Liver (tissue), 7 donors: ENCODE measurements at regions not wholly inside any gene's neighbourhood (a gene's known extent, or its start where the extent isn't known, plus 50 kb on each side); places are given as distances from the start of the nearest gene placed in this dataset.

Experiments used
- DNase-seq: peaks from one replicate; pipeline ENCODE4 v3.0.0-alpha.2; 2017; ENCODE audit warnings: low spot score
- H3K27ac ChIP-seq, 2 donors: one replicate each; pipeline ENCODE4 v1.7.0; 2013; ENCODE audit warnings: inconsistent platforms in 2 of 2, low read length in 2 of 2, control low read depth in 1 of 2, low read depth in 1 of 2, mild to moderate bottlenecking in 1 of 2
- H3K27me3 ChIP-seq, 4 donors: one replicate each; pipeline versions ENCODE4 v1.6.1 to v1.7.0; 2013; ENCODE audit warnings: low read length in 3 of 4, inconsistent platforms in 1 of 4, mild to moderate bottlenecking in 1 of 4, moderate library complexity in 1 of 4; ENCODE audit not compliant: control insufficient read depth in 4 of 4, insufficient read depth in 4 of 4
- H3K36me3 ChIP-seq, 4 donors: one replicate each; pipeline versions ENCODE4 v1.6.1 to v1.7.0; 2013; ENCODE audit warnings: low read length in 3 of 4, mild to moderate bottlenecking in 3 of 4, low read depth in 1 of 4, moderate library complexity in 1 of 4; ENCODE audit not compliant: control insufficient read depth in 4 of 4, insufficient read depth in 3 of 4
- H3K4me1 ChIP-seq, 4 donors: one replicate each; pipeline versions ENCODE4 v1.6.1 to v1.7.0; 2013; ENCODE audit warnings: low read length in 3 of 4, mild to moderate bottlenecking in 3 of 4, moderate library complexity in 1 of 4; ENCODE audit not compliant: control insufficient read depth in 4 of 4, insufficient read depth in 4 of 4
- H3K4me3 ChIP-seq, 3 donors: one replicate each; pipeline versions ENCODE4 v1.6.1 to v1.7.0; 2013; ENCODE audit warnings: low read length in 3 of 3, control low read depth in 1 of 3, low read depth in 1 of 3, mild to moderate bottlenecking in 1 of 3
- H3K9ac ChIP-seq, 2 donors: one replicate each; pipeline ENCODE4 v1.7.0; 2013; ENCODE audit warnings: low read length in 2 of 2, mild to moderate bottlenecking in 2 of 2, moderate library complexity in 2 of 2, control low read depth in 1 of 2, low read depth in 1 of 2
- H3K9me3 ChIP-seq, 4 donors: one replicate each; pipeline versions ENCODE4 v1.6.1 to v1.7.0; 2013; ENCODE audit warnings: low read length in 3 of 4; ENCODE audit not compliant: control insufficient read depth in 4 of 4
- EGR1 ChIP-seq, 2 donors: IDR thresholded peaks; 2 replicates each; pipeline ENCODE4 v1.6.1; 2016 to 2018; ENCODE audit warnings: antibody characterized with exemption in 2 of 2, low read depth in 2 of 2
- GABPA ChIP-seq, 2 donors: IDR thresholded peaks in 1 of 2; conservative IDR thresholded peaks in 1 of 2; 2 replicates each; pipeline ENCODE4 v1.6.1; 2016; ENCODE audit warnings: antibody characterized with exemption in 2 of 2, mild to moderate bottlenecking in 1 of 2, moderate library complexity in 1 of 2
- HNF4A ChIP-seq, 2 donors: conservative IDR thresholded peaks; 2 replicates each; pipeline ENCODE4 v1.6.1; 2016; ENCODE audit warnings: antibody characterized with exemption in 2 of 2, mild to moderate bottlenecking in 2 of 2
- HNF4G ChIP-seq: IDR thresholded peaks from 2 replicates; pipeline ENCODE4 v1.6.1; 2016; ENCODE audit warnings: antibody characterized with exemption
- JUND ChIP-seq, 2 donors: IDR thresholded peaks; 2 replicates each; pipeline ENCODE4 v1.6.1; 2016; ENCODE audit warnings: antibody characterized with exemption in 2 of 2
- NR2F2 ChIP-seq: IDR thresholded peaks from 2 replicates; pipeline ENCODE4 v1.6.1; 2016; ENCODE audit warnings: antibody characterized with exemption
- RAD21 ChIP-seq, 2 donors: IDR thresholded peaks; 2 replicates each; pipeline ENCODE4 v1.6.1; 2016; ENCODE audit warnings: antibody characterized with exemption in 2 of 2, mild to moderate bottlenecking in 2 of 2
- RXRA ChIP-seq, 2 donors: IDR thresholded peaks; 2 replicates each; pipeline ENCODE4 v1.6.1; 2017 to 2018; ENCODE audit warnings: antibody characterized with exemption in 2 of 2, mild to moderate bottlenecking in 1 of 2
- SP1 ChIP-seq: IDR thresholded peaks from 2 replicates; pipeline ENCODE4 v1.6.1; 2018; ENCODE audit warnings: antibody characterized with exemption, mild to moderate bottlenecking
- TAF1 ChIP-seq: conservative IDR thresholded peaks from 2 replicates; pipeline ENCODE4 v1.6.1; 2016; ENCODE audit warnings: antibody characterized with exemption, mild to moderate bottlenecking
- YY1 ChIP-seq: IDR thresholded peaks from 2 replicates; pipeline ENCODE4 v1.6.1; 2016; ENCODE audit warnings: antibody characterized with exemption, mild to moderate bottlenecking
- WGBS: extraction: QIAGEN DNeasy Blood & Tissue Kit; methylation state at CpG from one replicate; pipeline ENCODE4 v1.1.7; 2013; 5-methylcytosine and 5-hydroxymethylcytosine counted together
- TF ChIP-seq, protein P1 (sequence below): IDR thresholded peaks from 2 replicates; pipeline ENCODE4 v1.6.1; 2016; ENCODE audit warnings: antibody characterized with exemption
- TF ChIP-seq, protein P2 (sequence below): IDR thresholded peaks from 2 replicates; pipeline ENCODE4 v1.6.1; 2016; ENCODE audit warnings: antibody characterized with exemption
- donor health status: healthy.
- donor health status: healthy.
- donor health status: healthy.
- donor health status: healthy.

DNA sequence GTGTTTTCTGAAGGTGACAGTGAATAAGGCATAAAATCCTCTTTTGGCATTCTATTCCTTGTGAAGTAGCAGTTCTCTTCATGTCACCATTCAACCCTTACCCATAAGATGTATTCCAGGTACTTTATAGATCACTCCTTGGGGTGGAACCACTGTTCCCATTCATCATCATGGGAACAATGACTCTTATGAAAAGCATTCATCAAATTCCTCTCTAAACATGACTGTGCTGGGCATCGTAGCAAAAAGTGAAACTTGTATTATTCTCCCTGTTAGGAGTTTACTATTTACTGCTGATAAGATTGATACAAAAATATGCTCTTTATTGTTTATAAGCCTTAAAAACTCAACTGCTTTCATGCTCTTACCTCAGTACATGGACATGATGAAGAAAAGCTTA lies 793.4 kb downstream of the LIG4 start (continued):
- TF ChIP-seq, protein P1, sequence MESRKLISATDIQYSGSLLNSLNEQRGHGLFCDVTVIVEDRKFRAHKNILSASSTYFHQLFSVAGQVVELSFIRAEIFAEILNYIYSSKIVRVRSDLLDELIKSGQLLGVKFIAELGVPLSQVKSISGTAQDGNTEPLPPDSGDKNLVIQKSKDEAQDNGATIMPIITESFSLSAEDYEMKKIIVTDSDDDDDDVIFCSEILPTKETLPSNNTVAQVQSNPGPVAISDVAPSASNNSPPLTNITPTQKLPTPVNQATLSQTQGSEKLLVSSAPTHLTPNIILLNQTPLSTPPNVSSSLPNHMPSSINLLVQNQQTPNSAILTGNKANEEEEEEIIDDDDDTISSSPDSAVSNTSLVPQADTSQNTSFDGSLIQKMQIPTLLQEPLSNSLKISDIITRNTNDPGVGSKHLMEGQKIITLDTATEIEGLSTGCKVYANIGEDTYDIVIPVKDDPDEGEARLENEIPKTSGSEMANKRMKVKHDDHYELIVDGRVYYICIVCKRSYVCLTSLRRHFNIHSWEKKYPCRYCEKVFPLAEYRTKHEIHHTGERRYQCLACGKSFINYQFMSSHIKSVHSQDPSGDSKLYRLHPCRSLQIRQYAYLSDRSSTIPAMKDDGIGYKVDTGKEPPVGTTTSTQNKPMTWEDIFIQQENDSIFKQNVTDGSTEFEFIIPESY = no peak
- TF ChIP-seq, protein P2, sequence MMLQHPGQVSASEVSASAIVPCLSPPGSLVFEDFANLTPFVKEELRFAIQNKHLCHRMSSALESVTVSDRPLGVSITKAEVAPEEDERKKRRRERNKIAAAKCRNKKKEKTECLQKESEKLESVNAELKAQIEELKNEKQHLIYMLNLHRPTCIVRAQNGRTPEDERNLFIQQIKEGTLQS = no peak
- TF ChIP-seq YY1 (no peak), NR2F2 (no peak)

DNA sequence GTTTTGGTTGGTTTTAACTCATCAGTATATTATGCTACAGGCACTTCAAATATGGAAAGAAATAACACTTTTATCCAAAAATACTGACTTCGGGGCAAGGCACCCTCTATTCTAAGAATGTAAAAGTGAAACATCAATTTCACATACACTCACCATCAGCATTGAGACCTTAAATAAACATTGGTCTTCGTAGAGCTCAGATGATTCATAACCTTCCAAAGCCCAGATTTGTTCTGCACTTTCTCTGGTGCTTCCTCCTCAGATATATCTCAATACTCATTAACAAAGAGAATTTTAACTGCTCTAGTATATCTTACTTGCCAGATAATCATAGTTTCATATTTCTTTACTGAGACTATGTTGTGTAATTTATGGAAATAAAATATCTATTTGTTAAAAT lies 794.3 kb downstream of the LIG4 start:
- Histone ChIP-seq H3K9ac (no peak overlapping the region), H3K27ac (no peak overlapping the region), H3K4me1 (no peaks in the 10 kb centered on the region), H3K9me3 (peaks cover 0 to 5% (median 1%) of the 10 kb centered on the region in 4 donors), H3K36me3 (no peaks in the 10 kb centered on the region), H3K27me3 (no peaks in the 10 kb centered on the region), H3K4me3 (no peak overlapping the region)
- WGBS = 54% methylated on average over 2 of the region's 2 CpGs
- TF ChIP-seq, protein P1 = no peak
- no peak for TF ChIP-seq JUND (IDR thresholded peaks at IDR 0.05)
- TF ChIP-seq HNF4A (conservative IDR thresholded peaks at IDR 0.05) = no peak
- no peak for TF ChIP-seq TAF1
- TF ChIP-seq NR2F2 = no peak
- no peak for DNase-seq

DNA sequence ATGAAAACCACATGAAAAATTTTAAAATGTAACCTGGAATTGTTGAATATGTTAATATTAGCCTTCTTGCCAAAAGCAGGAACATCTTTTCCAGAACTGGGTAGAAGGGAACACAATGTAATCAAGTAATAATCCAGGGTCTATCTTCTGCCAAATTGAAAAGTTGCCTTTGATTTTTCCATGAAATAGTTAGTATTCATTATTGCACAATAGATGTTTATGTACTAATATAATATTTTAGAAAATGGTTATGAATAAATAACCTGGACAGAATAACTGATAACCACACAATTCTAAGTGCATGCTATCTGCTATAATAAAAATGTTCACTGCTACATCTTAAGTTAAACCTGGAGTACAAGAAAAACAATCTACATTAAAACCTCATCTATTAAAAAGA lies 802.3 kb downstream of the LIG4 start:
- no peaks in the 10 kb centered on the region for H3K27me3 ChIP-seq
- no peak for DNase-seq
- no peak overlapping the region for H3K9ac ChIP-seq
- no peak overlapping the region for H3K27ac ChIP-seq
- no peak for TF ChIP-seq RAD21 (IDR thresholded peaks at IDR 0.05)
- no peak for TF ChIP-seq JUND (IDR thresholded peaks at IDR 0.05)
- no peak for TF ChIP-seq HNF4A (conservative IDR thresholded peaks at IDR 0.05)
- no peak for TF ChIP-seq RXRA (IDR thresholded peaks at IDR 0.05)
- no peak for TF ChIP-seq GABPA (IDR thresholded peaks at IDR 0.05 in 1 of 2, conservative IDR thresholded peaks at IDR 0.05 in 1 of 2)
- TF ChIP-seq, protein P2 = no peak
- TF ChIP-seq NR2F2 = no peak
- TF ChIP-seq EGR1 (IDR thresholded peaks at IDR 0.05; ENCODE audit: low read depth in 2 of 2) = no peak
- TF ChIP-seq HNF4G = no peak
- no peak for TF ChIP-seq SP1
- H3K4me1 ChIP-seq = no peaks in the 10 kb centered on the region
- H3K36me3 ChIP-seq = no peaks in the 10 kb centered on the region
- no peaks in the 10 kb centered on the region for H3K9me3 ChIP-seq
- H3K4me3 ChIP-seq = no peak overlapping the region
